Stomach (tissue), 8 donors: ENCODE measurements at regions not wholly inside any gene's neighbourhood (a gene's known extent, or its start where the extent isn't known, plus 50 kb on each side); places are given as distances from the start of the nearest gene placed in this dataset.

ENCODE experiments used
- DNase-seq, 2 donors: peaks; one replicate each; pipeline versions ENCODE4 v3.0.0 to v3.0.0-alpha.2; 2013 to 2019
- H3K27ac ChIP-seq, 5 donors: fragments of 200-600 bp in 4 of 5; sonication (generic) in 4 of 5; one replicate each; pipeline ENCODE4 v1.5.1; 2013 to 2019; ENCODE audit warnings: mild to moderate bottlenecking in 1 of 5, moderate library complexity in 1 of 5
- H3K27me3 ChIP-seq, 3 donors: fragments of 200-600 bp; sonication (generic); one replicate each; pipeline ENCODE4 v1.5.1; 2017 to 2019; ENCODE audit warnings: mixed run types in 1 of 3
- H3K36me3 ChIP-seq, 4 donors: fragments of 200-600 bp; sonication (generic); 1 replicate in 3 of 4; 2 replicates in 1 of 4; pipeline ENCODE4 v1.5.1; 2016 to 2019
- H3K4me1 ChIP-seq, 4 donors: fragments of 200-600 bp; sonication (generic); one replicate each; pipeline ENCODE4 v1.5.1; 2016 to 2019
- H3K4me3 ChIP-seq, 4 donors: fragments of 200-600 bp; sonication (generic) in 3 of 4; one replicate each; pipeline ENCODE4 v1.5.1; 2016 to 2019; ENCODE audit warnings: mild to moderate bottlenecking in 1 of 4
- H3K9me3 ChIP-seq, 4 donors: fragments of 200-600 bp; sonication (generic); one replicate each; pipeline ENCODE4 v1.5.1; 2016 to 2019
- EP300 ChIP-seq: sonication (generic); formaldehyde crosslinking; IDR thresholded peaks from one replicate; pipeline ENCODE4 v1.6.1; 2017; ENCODE audit warnings: antibody characterized with exemption
- POLR2A ChIP-seq, 4 donors: fragments of 450-650 bp; IDR thresholded peaks; one replicate each; pipeline ENCODE4 v1.6.1; 2016; ENCODE audit warnings: antibody characterized with exemption in 4 of 4, control low read depth in 2 of 4, mild to moderate bottlenecking in 1 of 4, moderate library complexity in 1 of 4
- POLR2AphosphoS5 ChIP-seq, 3 donors: sonication (generic); formaldehyde crosslinking; IDR thresholded peaks; one replicate each; pipeline ENCODE4 v1.6.1; 2016; ENCODE audit warnings: antibody characterized with exemption in 3 of 3
- WGBS, 5 donors: extraction: QIAGEN DNeasy Blood & Tissue Kit in 3 of 5; methylation state at CpG; one replicate each; pipeline versions ENCODE4 v1.1.5 to v1.1.7; 2013 to 2018; 5-methylcytosine and 5-hydroxymethylcytosine counted together
- intact Hi-C: fragments of 100-400 bp; cut with DNase I; formaldehyde crosslinking; loops from one replicate; pipeline ENCODE4 v1.15.1; 2023; ENCODE audit warnings: low total_unique reads
- TF ChIP-seq, protein P1 (sequence below), 7 experiments: fragments of 450-650 bp in 4 of 7; fragments of 200-600 bp in 3 of 7; sonication (generic) in 3 of 7; IDR thresholded peaks; one replicate each; pipeline ENCODE4 v1.5.1; 2016 to 2019; ENCODE audit warnings: antibody characterized with exemption in 7 of 7, control low read depth in 2 of 7, mild to moderate bottlenecking in 1 of 7
- donor health status: healthy with polysubstance abuse.
- donor health status: Bipolar disorder and iron deficiency.
- donor health status: healthy.

DNA sequence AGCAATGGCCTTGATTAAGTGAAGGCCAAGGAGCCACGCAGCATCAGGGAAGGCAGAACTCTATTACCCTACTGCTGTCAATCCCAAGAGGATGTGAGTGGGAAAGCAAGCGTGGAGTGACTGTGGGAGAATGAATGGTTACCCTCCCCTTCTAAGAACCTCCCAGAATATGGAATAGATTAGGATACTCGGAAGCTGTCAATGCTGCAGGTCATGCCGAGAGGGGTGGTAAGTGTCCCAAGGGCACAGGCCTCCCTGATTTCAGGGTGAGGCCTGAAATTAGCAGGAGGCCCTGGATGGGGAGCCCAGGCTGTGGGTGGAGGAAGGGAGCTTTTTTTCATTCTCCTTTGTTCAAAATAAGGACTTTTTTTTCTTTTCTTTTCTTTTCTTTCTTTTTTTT, 179.9 kb upstream of the JAG1 start:
- TF ChIP-seq, protein P1, sequence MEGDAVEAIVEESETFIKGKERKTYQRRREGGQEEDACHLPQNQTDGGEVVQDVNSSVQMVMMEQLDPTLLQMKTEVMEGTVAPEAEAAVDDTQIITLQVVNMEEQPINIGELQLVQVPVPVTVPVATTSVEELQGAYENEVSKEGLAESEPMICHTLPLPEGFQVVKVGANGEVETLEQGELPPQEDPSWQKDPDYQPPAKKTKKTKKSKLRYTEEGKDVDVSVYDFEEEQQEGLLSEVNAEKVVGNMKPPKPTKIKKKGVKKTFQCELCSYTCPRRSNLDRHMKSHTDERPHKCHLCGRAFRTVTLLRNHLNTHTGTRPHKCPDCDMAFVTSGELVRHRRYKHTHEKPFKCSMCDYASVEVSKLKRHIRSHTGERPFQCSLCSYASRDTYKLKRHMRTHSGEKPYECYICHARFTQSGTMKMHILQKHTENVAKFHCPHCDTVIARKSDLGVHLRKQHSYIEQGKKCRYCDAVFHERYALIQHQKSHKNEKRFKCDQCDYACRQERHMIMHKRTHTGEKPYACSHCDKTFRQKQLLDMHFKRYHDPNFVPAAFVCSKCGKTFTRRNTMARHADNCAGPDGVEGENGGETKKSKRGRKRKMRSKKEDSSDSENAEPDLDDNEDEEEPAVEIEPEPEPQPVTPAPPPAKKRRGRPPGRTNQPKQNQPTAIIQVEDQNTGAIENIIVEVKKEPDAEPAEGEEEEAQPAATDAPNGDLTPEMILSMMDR (IDR thresholded peaks at IDR 0.05), result no peak
- TF ChIP-seq POLR2A (IDR thresholded peaks at IDR 0.05), result no peak
- no peak for TF ChIP-seq POLR2AphosphoS5 (IDR thresholded peaks at IDR 0.05)
- no peak for TF ChIP-seq EP300
- WGBS, 5 donors, result 83 to 95% (median 91%) methylated on average over 4 of the region's 4 CpGs
- Histone ChIP-seq H3K36me3 (no peaks in the 10 kb centered on the region), H3K27me3 (no peaks in the 10 kb centered on the region), H3K4me3 (no peak overlapping the region), H3K27ac (no peak overlapping the region), H3K4me1 (peaks cover 0 to 29% (median 7%) of the 10 kb centered on the region in 4 donors), H3K9me3 (no peaks in the 10 kb centered on the region)
- intact Hi-C loops, result no loop called here
- DNase-seq, result no peak

DNA sequence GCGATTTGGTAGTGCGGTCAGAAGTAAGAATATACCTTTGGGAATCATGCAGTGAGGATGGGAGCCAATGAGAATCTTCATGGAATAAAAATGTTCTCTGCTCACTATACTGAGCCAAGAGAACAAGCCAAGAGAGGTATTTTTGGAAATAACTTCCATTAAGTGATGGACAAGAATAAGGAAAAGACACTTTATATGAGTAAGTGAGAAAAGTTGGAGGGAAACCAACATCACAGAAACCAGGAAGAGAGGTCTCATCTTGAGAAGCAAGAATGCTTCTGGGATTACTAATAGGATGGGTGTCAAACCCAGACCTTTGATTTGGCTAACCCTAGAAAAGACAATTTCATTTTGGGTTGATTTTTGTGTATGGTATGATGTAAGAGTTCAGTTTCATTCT, 181.2 kb upstream of the JAG1 start:
- TF ChIP-seq POLR2AphosphoS5 (IDR thresholded peaks at IDR 0.05), result no peak
- TF ChIP-seq, protein P1 (IDR thresholded peaks at IDR 0.05), result no peak
- TF ChIP-seq EP300, result no peak
- TF ChIP-seq POLR2A (IDR thresholded peaks at IDR 0.05), result no peak
- intact Hi-C loops, result no loop called here
- no peak for DNase-seq
- no peaks in the 10 kb centered on the region for H3K27me3 ChIP-seq
- no peak overlapping the region for H3K27ac ChIP-seq
- H3K9me3 ChIP-seq, result no peaks in the 10 kb centered on the region
- peaks cover 0 to 29% (median 7%) of the 10 kb centered on the region in 4 donors for H3K4me1 ChIP-seq
- WGBS, 5 donors, result 80 to 93% (median 87%) methylated on average over 2 of the region's 2 CpGs
- H3K36me3 ChIP-seq, result no peaks in the 10 kb centered on the region
- H3K4me3 ChIP-seq, result no peak overlapping the region

DNA sequence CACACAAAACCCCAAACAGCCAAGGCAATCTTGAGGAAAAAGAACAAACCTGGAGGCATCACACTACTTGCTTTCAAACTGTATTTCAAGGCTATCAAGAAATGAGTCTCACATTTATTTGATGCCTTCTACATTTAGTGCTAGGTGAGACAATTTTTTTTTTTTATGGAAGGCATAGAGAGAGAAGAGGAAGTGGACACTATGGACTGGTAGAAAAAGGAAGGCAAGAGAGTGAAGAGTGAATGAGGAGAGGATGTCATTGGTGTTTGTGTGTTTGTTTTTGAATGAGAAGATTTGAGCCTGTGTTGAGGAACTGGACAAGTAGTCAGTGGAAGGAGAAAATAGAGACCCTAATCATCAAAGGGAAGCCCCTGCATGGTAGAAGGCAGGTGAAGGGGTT, 182.0 kb upstream of the JAG1 start:
- H3K4me1 ChIP-seq, result peaks cover 0 to 32% (median 7%) of the 10 kb centered on the region in 4 donors
- TF ChIP-seq POLR2A (IDR thresholded peaks at IDR 0.05), result no peak
- TF ChIP-seq POLR2AphosphoS5 (IDR thresholded peaks at IDR 0.05), result no peak
- TF ChIP-seq, protein P1 (IDR thresholded peaks at IDR 0.05), result no peak
- TF ChIP-seq EP300, result no peak
- no peaks in the 10 kb centered on the region for H3K27me3 ChIP-seq
- DNase-seq, result no peak
- H3K36me3 ChIP-seq, result no peaks in the 10 kb centered on the region
- peak overlapping the region in 1 of 5 donors; percentile 61 for H3K27ac ChIP-seq
- H3K4me3 ChIP-seq, result no peak overlapping the region
- H3K9me3 ChIP-seq, result no peaks in the 10 kb centered on the region
- intact Hi-C loops, result no loop called here

DNA sequence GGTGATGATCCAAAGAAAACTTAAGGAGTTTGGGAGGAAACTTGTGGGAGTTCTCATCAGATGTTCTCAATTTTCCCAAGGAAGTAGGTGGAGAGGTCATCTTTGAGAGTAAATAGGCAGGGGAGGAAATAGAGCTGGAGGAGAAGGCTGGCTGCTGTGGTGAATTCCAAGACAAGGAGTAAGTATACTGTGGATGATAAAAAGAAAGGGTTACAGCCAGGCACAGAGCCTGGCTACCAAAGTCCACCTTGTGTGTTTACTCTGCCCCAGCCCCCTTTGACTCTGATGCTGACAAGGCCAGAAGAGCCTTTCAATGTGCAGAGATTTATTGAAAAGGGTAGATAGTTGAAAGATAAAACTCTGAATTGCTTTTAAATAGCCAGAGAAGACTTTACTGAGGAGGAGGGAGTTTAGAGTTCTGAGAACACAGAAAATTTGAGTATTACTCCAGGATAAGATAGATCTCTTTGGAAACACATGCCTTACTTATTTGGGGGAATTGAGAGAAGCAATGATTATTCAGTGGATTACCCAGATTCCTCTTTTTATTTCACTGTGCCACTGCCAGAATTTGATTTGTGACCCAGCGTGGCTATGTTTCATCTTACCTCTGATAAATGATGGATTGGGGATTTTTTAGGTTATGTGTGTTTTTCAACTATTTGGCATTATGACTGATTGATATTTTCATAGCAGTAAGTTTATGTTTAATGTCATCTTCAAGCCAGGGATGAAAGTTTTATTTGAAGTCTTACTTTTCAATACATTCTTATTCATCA, 182.6 kb upstream of the JAG1 start:
- no peak for TF ChIP-seq POLR2A (IDR thresholded peaks at IDR 0.05)
- TF ChIP-seq POLR2AphosphoS5 (IDR thresholded peaks at IDR 0.05), result peak in 2 of 3 donors; percentile 23 to 32
- no peak for TF ChIP-seq EP300
- TF ChIP-seq, protein P1 (IDR thresholded peaks at IDR 0.05), result no peak
- WGBS, 5 donors, result 71 to 90% (median 87%) methylated on average over 1 of the region's 1 CpG
- no peaks in the 10 kb centered on the region for H3K36me3 ChIP-seq
- H3K27ac ChIP-seq, result peak overlapping the region in 3 of 5 donors; percentile 7 to 61 (median 35)
- H3K9me3 ChIP-seq, result no peaks in the 10 kb centered on the region
- no peaks in the 10 kb centered on the region for H3K27me3 ChIP-seq
- no peak overlapping the region for H3K4me3 ChIP-seq
- DNase-seq, result peak; percentile 24 to 27
- H3K4me1 ChIP-seq, result peaks cover 0 to 38% (median 12%) of the 10 kb centered on the region in 4 donors
- intact Hi-C loops, result no loop called here
